Mesenchymal stem cell (in vitro differentiated cells and primary cell): ENCODE measurements at regions not wholly inside any gene's neighbourhood (a gene's known extent, or its start where the extent isn't known, plus 50 kb on each side); places are given as distances from the start of the nearest gene placed in this dataset.

Source experiments
- DNase-seq: peaks from one replicate; pipeline ENCODE4 v3.0.0-alpha.2; 2013
- H2AFZ ChIP-seq: one replicate; pipeline ENCODE4 v1.6.1; 2013; ENCODE audit warnings: low read depth, mild to moderate bottlenecking, control low read depth, inconsistent platforms, low read length, moderate library complexity
- H2AK5ac ChIP-seq: 2 replicates; pipeline ENCODE4 v1.6.1; 2013; ENCODE audit warnings: low read length, moderate library complexity, mild to moderate bottlenecking, inconsistent platforms; ENCODE audit not compliant: severe bottlenecking
- H2BK120ac ChIP-seq: one replicate; pipeline ENCODE4 v1.6.1; 2013; ENCODE audit warnings: low read depth, mild to moderate bottlenecking, inconsistent platforms, low read length, moderate library complexity
- H2BK12ac ChIP-seq, 2 experiments: one replicate each; pipeline ENCODE4 v1.6.1; 2013; ENCODE audit warnings: inconsistent platforms in 2 of 2, low read length in 2 of 2, mild to moderate bottlenecking in 2 of 2, moderate library complexity in 2 of 2, control low read depth in 1 of 2
- H2BK15ac ChIP-seq: one replicate; pipeline ENCODE4 v1.6.1; 2013; ENCODE audit warnings: mild to moderate bottlenecking, low read depth, inconsistent platforms; ENCODE audit not compliant: poor library complexity, severe bottlenecking
- H2BK5ac ChIP-seq: 2 replicates; pipeline ENCODE4 v1.6.1; 2013; ENCODE audit warnings: low read depth, mild to moderate bottlenecking, low read length, control low read depth, inconsistent platforms; ENCODE audit not compliant: poor library complexity, severe bottlenecking
- H3K14ac ChIP-seq, 2 experiments: one replicate each; pipeline ENCODE4 v1.6.1; 2013; ENCODE audit warnings: inconsistent platforms in 2 of 2, low read length in 2 of 2, control low read depth in 1 of 2, mild to moderate bottlenecking in 1 of 2, moderate library complexity in 1 of 2
- H3K18ac ChIP-seq, 2 experiments: one replicate each; pipeline ENCODE4 v1.6.1; 2013; ENCODE audit warnings: inconsistent platforms in 2 of 2, low read length in 2 of 2, control low read depth in 1 of 2, low read depth in 1 of 2, mild to moderate bottlenecking in 1 of 2
- H3K23ac ChIP-seq, 2 experiments: one replicate each; pipeline ENCODE4 v1.6.1; 2013; ENCODE audit warnings: inconsistent platforms in 2 of 2, low read length in 2 of 2, mild to moderate bottlenecking in 2 of 2, moderate library complexity in 2 of 2, control low read depth in 1 of 2
- H3K27ac ChIP-seq: 2 replicates; pipeline ENCODE4 v1.5.1; 2013; ENCODE audit warnings: mild to moderate bottlenecking, moderate library complexity, low read length, control low read depth, inconsistent platforms; ENCODE audit not compliant: poor library complexity, severe bottlenecking
- H3K27me3 ChIP-seq, 2 experiments: 2 replicates each; pipeline versions ENCODE4 v1.6.1 to v1.7.0; 2013; ENCODE audit warnings: low read length in 2 of 2, mild to moderate bottlenecking in 2 of 2, moderate library complexity in 2 of 2, control low read depth in 1 of 2, inconsistent platforms in 1 of 2; ENCODE audit not compliant: control insufficient read depth in 1 of 2, insufficient read depth in 1 of 2
- H3K36me3 ChIP-seq, 2 experiments: 2 replicates each; pipeline versions ENCODE4 v1.6.1 to v1.7.0; 2013; ENCODE audit warnings: low read length in 2 of 2, control low read depth in 1 of 2, inconsistent platforms in 1 of 2, low read depth in 1 of 2, mild to moderate bottlenecking in 1 of 2; ENCODE audit not compliant: insufficient read depth in 2 of 2, control insufficient read depth in 1 of 2
- H3K4ac ChIP-seq, 2 experiments: one replicate each; pipeline ENCODE4 v1.6.1; 2013; ENCODE audit warnings: inconsistent platforms in 2 of 2, low read length in 2 of 2, mild to moderate bottlenecking in 2 of 2, moderate library complexity in 2 of 2, control low read depth in 1 of 2, low read depth in 1 of 2
- H3K4me1 ChIP-seq: 2 replicates; pipeline ENCODE4 v1.6.1; 2013; ENCODE audit warnings: low read depth, low read length, control low read depth; ENCODE audit not compliant: control insufficient read depth, insufficient read depth
- H3K4me2 ChIP-seq: 2 replicates; pipeline ENCODE4 v1.6.1; 2013; ENCODE audit warnings: low read length, mild to moderate bottlenecking, inconsistent platforms; ENCODE audit not compliant: poor library complexity, severe bottlenecking
- H3K4me3 ChIP-seq, 2 experiments: 2 replicates each; pipeline versions ENCODE4 v1.5.1 to v1.7.0; 2013; ENCODE audit warnings: low read length in 2 of 2, mild to moderate bottlenecking in 2 of 2, control low read depth in 1 of 2, low read depth in 1 of 2; ENCODE audit not compliant: insufficient read depth in 1 of 2
- H3K79me1 ChIP-seq: replicated peaks from 2 replicates; pipeline ENCODE4 v1.6.1; 2013; ENCODE audit warnings: mild to moderate bottlenecking, control low read depth, low read length, inconsistent platforms; ENCODE audit not compliant: poor library complexity, severe bottlenecking
- H3K9ac ChIP-seq: 2 replicates; pipeline ENCODE4 v1.7.0; 2013; ENCODE audit warnings: mild to moderate bottlenecking, low read length, moderate library complexity
- H3K9me3 ChIP-seq: 2 replicates; pipeline ENCODE4 v1.7.0; 2013; ENCODE audit warnings: mild to moderate bottlenecking, low read length; ENCODE audit not compliant: control insufficient read depth
- H4K8ac ChIP-seq: one replicate; pipeline ENCODE4 v1.6.1; 2013; ENCODE audit warnings: inconsistent platforms, mild to moderate bottlenecking, low read length, moderate library complexity
- H4K91ac ChIP-seq: one replicate; pipeline ENCODE4 v1.6.1; 2013; ENCODE audit warnings: mild to moderate bottlenecking, low read length, inconsistent platforms
- WGBS: methylation state at CpG from one replicate; pipeline ENCODE4 v1.1.7; 2013; ENCODE audit warnings: mixed read lengths; 5-methylcytosine and 5-hydroxymethylcytosine counted together

DNA sequence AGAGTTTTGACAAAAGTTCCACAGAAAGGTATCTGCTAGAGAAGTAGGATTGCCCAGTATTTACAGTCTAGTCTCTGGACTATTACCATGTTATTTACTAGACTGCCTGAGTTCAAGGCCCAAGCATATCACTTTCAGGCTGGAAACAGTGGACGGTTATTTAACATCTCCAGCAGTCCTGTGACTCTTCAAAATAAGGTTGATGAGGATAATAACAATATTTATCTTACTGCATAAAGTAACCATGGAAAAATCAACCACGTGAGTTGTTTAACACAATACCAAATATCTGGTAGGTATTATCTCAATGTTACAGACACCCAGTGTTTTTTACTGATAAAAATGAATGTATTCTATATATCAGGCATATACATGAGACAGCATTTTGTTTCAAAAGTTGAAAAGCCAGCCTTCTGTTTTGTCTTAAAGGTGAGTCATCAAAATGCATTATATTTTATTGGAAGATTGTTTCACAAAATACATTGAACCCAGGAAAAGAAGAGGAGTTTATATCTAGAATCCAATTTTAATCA is 535.8 kb downstream of the TBL1XR1 start:
- H2BK5ac ChIP-seq: no peak overlapping the region
- H3K27me3 ChIP-seq: no peaks in the 10 kb centered on the region
- H4K91ac ChIP-seq: no peak overlapping the region
- no peak overlapping the region for H2BK15ac ChIP-seq
- no peak overlapping the region for H4K8ac ChIP-seq
- H3K36me3 ChIP-seq: no peaks in the 10 kb centered on the region
- H2BK120ac ChIP-seq: no peak overlapping the region
- H3K4me1 ChIP-seq: no peaks in the 10 kb centered on the region
- no peak for DNase-seq
- WGBS: no CpG with 5 or more reads among the region's 2 CpGs
- H3K23ac ChIP-seq: no peak overlapping the region
- no peak overlapping the region for H3K27ac ChIP-seq
- no peak overlapping the region for H3K4me2 ChIP-seq
- no peak overlapping the region for H3K14ac ChIP-seq
- no peak overlapping the region for H2AK5ac ChIP-seq
- no peaks in the 10 kb centered on the region for H3K79me1 ChIP-seq
- no peak overlapping the region for H3K18ac ChIP-seq
- H3K4me3 ChIP-seq: no peak overlapping the region
- no peaks in the 10 kb centered on the region for H3K9me3 ChIP-seq
- H2BK12ac ChIP-seq: no peak overlapping the region
- no peak overlapping the region for H3K4ac ChIP-seq
- no peak overlapping the region for H3K9ac ChIP-seq
- no peak overlapping the region for H2AFZ ChIP-seq

- Histone ChIP-seq H3K79me1 (no peaks in the 10 kb centered on the region), H2BK120ac (no peak overlapping the region), H2BK5ac (no peak overlapping the region), H3K4me1 (no peaks in the 10 kb centered on the region), H3K9me3 (no peaks in the 10 kb centered on the region), H3K27ac (no peak overlapping the region), H3K4me3 (no peak overlapping the region), H2BK12ac (no peak overlapping the region), H2BK15ac (no peak overlapping the region), H2AK5ac (no peak overlapping the region), H3K4ac (no peak overlapping the region), H4K91ac (no peak overlapping the region), H3K18ac (no peak overlapping the region), H3K36me3 (no peaks in the 10 kb centered on the region), H3K14ac (no peak overlapping the region), H2AFZ (no peak overlapping the region), H3K23ac (no peak overlapping the region), H3K4me2 (no peak overlapping the region), H4K8ac (no peak overlapping the region), H3K27me3 (no peaks in the 10 kb centered on the region), H3K9ac (no peak overlapping the region)
- no peak for DNase-seq
- 78% methylated on average over 4 of the region's 5 CpGs for WGBS
Measured at GRCh38 chr3:176655404-176656094, 541.7 kb downstream of the TBL1XR1 start.

DNA sequence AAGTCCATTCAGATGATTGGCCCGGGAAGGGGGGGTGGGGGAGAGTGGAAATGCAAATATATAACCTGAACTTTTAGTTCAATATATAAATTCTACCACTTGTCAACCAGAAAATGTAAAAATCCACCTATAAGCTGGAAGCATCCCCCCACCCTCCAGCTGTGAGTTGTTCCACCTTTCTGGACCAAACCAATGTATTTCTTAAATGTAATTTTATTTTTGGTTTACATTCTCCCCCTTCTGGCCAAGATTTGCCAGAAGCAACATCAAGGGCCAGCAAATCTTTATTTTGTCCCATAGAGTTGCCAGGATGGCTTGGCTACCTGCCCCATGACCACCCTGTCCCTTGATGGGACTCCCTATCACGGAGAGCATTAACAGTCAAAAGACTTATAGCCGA is 545.7 kb downstream of the TBL1XR1 start:
- Histone ChIP-seq H2BK5ac (no peak overlapping the region), H2BK15ac (no peak overlapping the region), H3K4me2 (no peak overlapping the region), H3K27me3 (no peaks in the 10 kb centered on the region), H3K27ac (no peak overlapping the region), H2AK5ac (no peak overlapping the region), H3K79me1 (no peaks in the 10 kb centered on the region), H3K18ac (no peak overlapping the region), H2AFZ (no peak overlapping the region), H2BK120ac (no peak overlapping the region), H3K4me1 (no peaks in the 10 kb centered on the region), H3K14ac (no peak overlapping the region), H3K4me3 (no peak overlapping the region), H3K9ac (no peak overlapping the region), H3K9me3 (no peaks in the 10 kb centered on the region), H3K36me3 (no peaks in the 10 kb centered on the region), H4K8ac (no peak overlapping the region), H2BK12ac (no peak overlapping the region), H3K23ac (no peak overlapping the region), H3K4ac (no peak overlapping the region), H4K91ac (no peak overlapping the region)
- 83% methylated on average over 1 of the region's 3 CpGs for WGBS
- DNase-seq: no peak

GRCh38 chr3:176650478-176650877 is 546.8 kb downstream of the TBL1XR1 start:
- Histone ChIP-seq H2BK12ac (no peak overlapping the region), H2BK15ac (no peak overlapping the region), H4K91ac (no peak overlapping the region), H3K23ac (no peak overlapping the region), H3K79me1 (no peaks in the 10 kb centered on the region), H3K9me3 (no peaks in the 10 kb centered on the region), H3K27me3 (no peaks in the 10 kb centered on the region), H3K4me2 (no peak overlapping the region), H3K4me3 (no peak overlapping the region), H2BK120ac (no peak overlapping the region), H3K14ac (no peak overlapping the region), H2AFZ (no peak overlapping the region), H3K4me1 (no peaks in the 10 kb centered on the region), H3K18ac (no peak overlapping the region), H2AK5ac (no peak overlapping the region), H2BK5ac (no peak overlapping the region), H3K36me3 (no peaks in the 10 kb centered on the region), H3K9ac (no peak overlapping the region), H3K4ac (no peak overlapping the region), H3K27ac (no peak overlapping the region), H4K8ac (no peak overlapping the region)
- WGBS: 92% methylated on average over 1 of the region's 2 CpGs
- DNase-seq: peak; percentile 8
